ENCODE measurements at regions not wholly inside any gene's neighbourhood (a gene's known extent, or its start where the extent isn't known, plus 50 kb on each side); places are given as distances from the start of the nearest gene placed in this dataset.

GRCh38 chr5:115686738-115687074 is 60.9 kb upstream of the TMED7 start:
- H3K27ac ChIP-seq: no peak overlapping the region
- no peaks in the 10 kb centered on the region for H3K36me3 ChIP-seq
- no peak overlapping the region for H3K4me3 ChIP-seq
- no peaks in the 10 kb centered on the region for H3K4me1 ChIP-seq
- no peaks in the 10 kb centered on the region for H3K9me3 ChIP-seq
- TF ChIP-seq CTCF (IDR thresholded peaks at IDR 0.05): no peak
- no peak for DNase-seq (ENCODE audit: low spot score)
- no peaks in the 10 kb centered on the region for H3K27me3 ChIP-seq

- no peak for TF ChIP-seq CTCF (IDR thresholded peaks at IDR 0.05)
- Histone ChIP-seq H3K9me3 (no peaks in the 10 kb centered on the region), H3K4me3 (no peak overlapping the region), H3K27ac (no peak overlapping the region), H3K36me3 (no peaks in the 10 kb centered on the region), H3K27me3 (no peaks in the 10 kb centered on the region), H3K4me1 (no peaks in the 10 kb centered on the region)
- peak; percentile 62 for DNase-seq (ENCODE audit: low spot score)
Observed at GRCh38 chr5:115686051-115686737, 60.4 kb upstream of the TMED7 start.

GRCh38 chr5:115685490-115685889 is 59.7 kb upstream of the TMED7 start:
- no peak for DNase-seq (ENCODE audit: low spot score)
- no peaks in the 10 kb centered on the region for H3K4me1 ChIP-seq
- H3K4me3 ChIP-seq: no peak overlapping the region
- no peaks in the 10 kb centered on the region for H3K36me3 ChIP-seq
- H3K9me3 ChIP-seq: no peaks in the 10 kb centered on the region
- TF ChIP-seq CTCF (IDR thresholded peaks at IDR 0.05): no peak
- no peaks in the 10 kb centered on the region for H3K27me3 ChIP-seq
- H3K27ac ChIP-seq: no peak overlapping the region

GRCh38 chr5:115684513-115685037 is 58.7 kb upstream of the TMED7 start:
- Histone ChIP-seq H3K27ac (no peak overlapping the region), H3K9me3 (no peaks in the 10 kb centered on the region), H3K27me3 (no peaks in the 10 kb centered on the region), H3K4me1 (no peaks in the 10 kb centered on the region), H3K36me3 (no peaks in the 10 kb centered on the region), H3K4me3 (no peak overlapping the region)
- no peak for TF ChIP-seq CTCF (IDR thresholded peaks at IDR 0.05)
- no peak for DNase-seq (ENCODE audit: low spot score)

GRCh38 chr5:115683081-115683480 is 57.2 kb upstream of the TMED7 start:
- no peaks in the 10 kb centered on the region for H3K9me3 ChIP-seq
- H3K36me3 ChIP-seq: no peaks in the 10 kb centered on the region
- no peaks in the 10 kb centered on the region for H3K4me1 ChIP-seq
- no peak overlapping the region for H3K27ac ChIP-seq
- no peak for TF ChIP-seq CTCF (IDR thresholded peaks at IDR 0.05)
- no peak overlapping the region for H3K4me3 ChIP-seq
- H3K27me3 ChIP-seq: no peaks in the 10 kb centered on the region
- no peak for DNase-seq (ENCODE audit: low spot score)

Measured in right atrium auricular region (tissue), 2 donors.